GM19025 (cell line): ENCODE measurements at regions not wholly inside any gene's neighbourhood (a gene's known extent, or its start where the extent isn't known, plus 50 kb on each side); places are given as distances from the start of the nearest gene placed in this dataset.

Experiments used
- ATAC-seq: cut with Tn5 transposase; IDR thresholded peaks from one replicate; pipeline ENCODE4 v1.9.1; 2021; ENCODE audit warnings: mild to moderate bottlenecking, low read depth, moderate library complexity; ENCODE audit not compliant: unreplicated experiment

- ATAC-seq, result no peak
These were observed 447.5 kb downstream of the IRX1 start for GRCh38 chr5:4043135-4043534.

- ATAC-seq, result no peak
These were observed 449.2 kb downstream of the IRX1 start for GRCh38 chr5:4044881-4045280.

- ATAC-seq, result no peak
These were observed 452.8 kb downstream of the IRX1 start for GRCh38 chr5:4048398-4048797.

GRCh38 chr5:4050203-4050602 is 454.6 kb downstream of the IRX1 start:
- no peak for ATAC-seq

- no peak for ATAC-seq
These were observed 457.5 kb downstream of the IRX1 start for GRCh38 chr5:4053136-4053535.

- no peak for ATAC-seq
These were observed 458.5 kb downstream of the IRX1 start for GRCh38 chr5:4054092-4054491.

GRCh38 chr5:4058899-4059298 is 463.3 kb downstream of the IRX1 start:
- no peak for ATAC-seq

- ATAC-seq, result no peak
These were observed 470.1 kb downstream of the IRX1 start for GRCh38 chr5:4065472-4066320.

- no peak for ATAC-seq
These were observed 472.5 kb downstream of the IRX1 start for GRCh38 chr5:4068171-4068570.

GRCh38 chr5:4078544-4078943 is 482.9 kb downstream of the IRX1 start:
- no peak for ATAC-seq

- no peak for ATAC-seq
These were observed 484.2 kb downstream of the IRX1 start for GRCh38 chr5:4079831-4080230.

GRCh38 chr5:4080370-4080769 is 484.7 kb downstream of the IRX1 start:
- ATAC-seq, result no peak

GRCh38 chr5:4081059-4081458 is 485.4 kb downstream of the IRX1 start:
- no peak for ATAC-seq

GRCh38 chr5:4081466-4081865 is 485.8 kb downstream of the IRX1 start:
- no peak for ATAC-seq

GRCh38 chr5:4082966-4083564 is 487.4 kb downstream of the IRX1 start:
- no peak for ATAC-seq

- ATAC-seq, result no peak
These were observed 488.1 kb downstream of the IRX1 start for GRCh38 chr5:4083591-4084337.

- ATAC-seq, result no peak
These were observed 490.4 kb downstream of the IRX1 start for GRCh38 chr5:4086081-4086480.

GRCh38 chr5:4087110-4087509 is 491.5 kb downstream of the IRX1 start:
- no peak for ATAC-seq

- ATAC-seq, result no peak
These were observed 493.5 kb downstream of the IRX1 start for GRCh38 chr5:4089087-4089486.

- no peak for ATAC-seq
These were observed 497.6 kb downstream of the IRX1 start for GRCh38 chr5:4093236-4093635.

- no peak for ATAC-seq
These were observed 498.3 kb downstream of the IRX1 start for GRCh38 chr5:4093970-4094369.
